ENCODE measurements at regions not wholly inside any gene's neighbourhood (a gene's known extent, or its start where the extent isn't known, plus 50 kb on each side); places are given as distances from the start of the nearest gene placed in this dataset.
"Not testable (repeated sequence)": the region's sequence is repeated elsewhere in the genome, so short reads cannot be mapped to it uniquely, and the experiment has no call there.

GRCh38 chr10:125228245-125228940 lies 68.0 kb upstream of the CTBP2 start:
- POLR2A ChIA-PET = interaction anchor here (0.6 kb wide), 1 partner anchor 149 kb away, joined by 3 read pairs; no protein-coding TSS in a partner anchor
- not testable (repeated sequence) for DNase-seq, H3K9me3 Mint-ChIP-seq, H3K27me3 Mint-ChIP-seq, H3K4me1 Mint-ChIP-seq, H3K36me3 Mint-ChIP-seq
- Mint-ChIP-seq H3K4me3 (peak overlapping the region in 1 of 10 donors; percentile 18), H3K27ac (peak overlapping the region in 1 of 10 donors; percentile 29)
- peak in 1 of 2 donors; percentile 45 for ATAC-seq

- H3K36me3 Mint-ChIP-seq = peaks cover 0 to 2% (median 0%) of the 10 kb centered on the region in 3 donors
- no peak for DNase-seq
- no peak for ATAC-seq
- H3K27ac Mint-ChIP-seq = peak overlapping the region in 2 of 10 donors; percentile 40 to 51
- H3K9me3 Mint-ChIP-seq = peaks cover 0 to 8% (median 4%) of the 10 kb centered on the region in 9 donors
- peaks cover 0 to 6% (median 3%) of the 10 kb centered on the region in 5 donors for H3K27me3 Mint-ChIP-seq
- POLR2A ChIA-PET = no interaction called here
- peaks cover 0 to 2% (median 0%) of the 10 kb centered on the region in 4 donors for H3K4me1 Mint-ChIP-seq
- peak overlapping the region in 3 of 10 donors; percentile 10 to 40 (median 24) for H3K4me3 Mint-ChIP-seq
Observed at GRCh38 chr10:125227546-125227945, 67.2 kb upstream of the CTBP2 start.

GRCh38 chr10:125226823-125227222 lies 66.5 kb upstream of the CTBP2 start:
- peaks cover 0 to 2% (median 0%) of the 10 kb centered on the region in 4 donors for H3K4me1 Mint-ChIP-seq
- ATAC-seq = no peak
- DNase-seq = no peak
- peaks cover 0 to 8% (median 4%) of the 10 kb centered on the region in 9 donors for H3K9me3 Mint-ChIP-seq
- peaks cover 2 to 10% (median 3%) of the 10 kb centered on the region in 5 donors for H3K27me3 Mint-ChIP-seq
- POLR2A ChIA-PET = no interaction called here
- peaks cover 0 to 2% (median 0%) of the 10 kb centered on the region in 3 donors for H3K36me3 Mint-ChIP-seq
- H3K4me3 Mint-ChIP-seq = peak overlapping the region in 1 of 10 donors; percentile 5
- no peak overlapping the region for H3K27ac Mint-ChIP-seq

GRCh38 chr10:125226005-125226404 lies 65.6 kb upstream of the CTBP2 start:
- DNase-seq (no peak), ATAC-seq (no peak)
- Mint-ChIP-seq H3K9me3 (peaks cover 0 to 8% (median 4%) of the 10 kb centered on the region in 9 donors), H3K4me1 (peaks cover 0 to 2% (median 0%) of the 10 kb centered on the region in 4 donors), H3K36me3 (peaks cover 0 to 2% (median 0%) of the 10 kb centered on the region in 3 donors), H3K27me3 (peaks cover 6 to 18% (median 9%) of the 10 kb centered on the region in 5 donors), H3K27ac (peak overlapping the region in 1 of 10 donors; percentile 43), H3K4me3 (no peak overlapping the region)
- POLR2A ChIA-PET = no interaction called here

GRCh38 chr10:125225051-125225450 lies 64.7 kb upstream of the CTBP2 start:
- no peak for DNase-seq
- H3K4me1 Mint-ChIP-seq = peaks cover 0 to 2% (median 0%) of the 10 kb centered on the region in 4 donors

GRCh38 chr10:125222515-125223308 lies 62.3 kb upstream of the CTBP2 start:
- no peak for DNase-seq
- no peak overlapping the region for H3K4me3 Mint-ChIP-seq
- no peak overlapping the region for H3K27ac Mint-ChIP-seq
- H3K27me3 Mint-ChIP-seq = peaks cover 6 to 50% (median 19%) of the 10 kb centered on the region in 5 donors
- H3K9me3 Mint-ChIP-seq = peaks cover 0 to 7% (median 0%) of the 10 kb centered on the region in 9 donors
- peaks cover 0 to 2% (median 0%) of the 10 kb centered on the region in 3 donors for H3K36me3 Mint-ChIP-seq
- POLR2A ChIA-PET = no interaction called here
- no peak for ATAC-seq
- peaks cover 0 to 3% (median 0%) of the 10 kb centered on the region in 4 donors for H3K4me1 Mint-ChIP-seq

More at GRCh38 chr10:125225051-125225450, 64.7 kb upstream of the CTBP2 start:
- peaks cover 0 to 8% (median 2%) of the 10 kb centered on the region in 9 donors for H3K9me3 Mint-ChIP-seq
- no peak for ATAC-seq
- no peak overlapping the region for H3K27ac Mint-ChIP-seq
- H3K36me3 Mint-ChIP-seq = peaks cover 0 to 2% (median 0%) of the 10 kb centered on the region in 3 donors
- H3K4me3 Mint-ChIP-seq = no peak overlapping the region
- peaks cover 6 to 28% (median 13%) of the 10 kb centered on the region in 5 donors for H3K27me3 Mint-ChIP-seq
- POLR2A ChIA-PET = no interaction called here

GRCh38 chr10:125221716-125222115 lies 61.4 kb upstream of the CTBP2 start:
- peaks cover 0 to 2% (median 0%) of the 10 kb centered on the region in 3 donors for H3K36me3 Mint-ChIP-seq
- H3K27ac Mint-ChIP-seq = no peak overlapping the region
- POLR2A ChIA-PET = no interaction called here
- ATAC-seq (no peak), DNase-seq (no peak)
- peaks cover 6 to 50% (median 19%) of the 10 kb centered on the region in 5 donors for H3K27me3 Mint-ChIP-seq
- no peak overlapping the region for H3K4me3 Mint-ChIP-seq
- H3K9me3 Mint-ChIP-seq = peaks cover 0 to 7% (median 0%) of the 10 kb centered on the region in 9 donors
- peaks cover 0 to 2% (median 0%) of the 10 kb centered on the region in 4 donors for H3K4me1 Mint-ChIP-seq

GRCh38 chr10:125219776-125220175 lies 59.4 kb upstream of the CTBP2 start:
- peaks cover 6 to 50% (median 21%) of the 10 kb centered on the region in 5 donors for H3K27me3 Mint-ChIP-seq
- H3K4me1 Mint-ChIP-seq = peaks cover 0 to 2% (median 0%) of the 10 kb centered on the region in 4 donors
- H3K9me3 Mint-ChIP-seq = peaks cover 0 to 5% (median 0%) of the 10 kb centered on the region in 9 donors
- POLR2A ChIA-PET = no interaction called here
- ATAC-seq (no peak), DNase-seq (no peak)
- H3K4me3 Mint-ChIP-seq = no peak overlapping the region
- H3K27ac Mint-ChIP-seq = no peak overlapping the region
- no peaks in the 10 kb centered on the region for H3K36me3 Mint-ChIP-seq

- ATAC-seq = no peak
- no peak for DNase-seq
- POLR2A ChIA-PET = no interaction called here
- Mint-ChIP-seq H3K36me3 (no peaks in the 10 kb centered on the region), H3K4me3 (no peak overlapping the region), H3K27ac (peak overlapping the region in 1 of 10 donors; percentile 47), H3K9me3 (peaks cover 0 to 3% (median 0%) of the 10 kb centered on the region in 9 donors), H3K27me3 (peaks cover 5 to 50% (median 20%) of the 10 kb centered on the region in 5 donors), H3K4me1 (peaks cover 0 to 2% (median 0%) of the 10 kb centered on the region in 4 donors)
Observed at GRCh38 chr10:125218967-125219366, 58.6 kb upstream of the CTBP2 start.

- no peak for ATAC-seq
- Mint-ChIP-seq H3K4me3 (no peak overlapping the region), H3K27me3 (peaks cover 5 to 52% (median 19%) of the 10 kb centered on the region in 5 donors), H3K27ac (no peak overlapping the region), H3K4me1 (peaks cover 0 to 2% (median 0%) of the 10 kb centered on the region in 4 donors), H3K9me3 (peaks cover 0 to 3% (median 0%) of the 10 kb centered on the region in 9 donors), H3K36me3 (no peaks in the 10 kb centered on the region)
- DNase-seq = no peak
- POLR2A ChIA-PET = no interaction called here
Observed at GRCh38 chr10:125217990-125218675, 57.8 kb upstream of the CTBP2 start.

GRCh38 chr10:125216861-125217260 lies 56.5 kb upstream of the CTBP2 start:
- ATAC-seq (no peak), DNase-seq (no peak)
- Mint-ChIP-seq H3K4me1 (peaks cover 0 to 2% (median 0%) of the 10 kb centered on the region in 4 donors), H3K4me3 (no peak overlapping the region), H3K9me3 (peaks cover 0 to 3% (median 0%) of the 10 kb centered on the region in 9 donors), H3K36me3 (no peaks in the 10 kb centered on the region), H3K27me3 (peaks cover 3 to 52% (median 18%) of the 10 kb centered on the region in 5 donors), H3K27ac (no peak overlapping the region)
- POLR2A ChIA-PET = no interaction called here

- H3K4me3 Mint-ChIP-seq = no peak overlapping the region
- no peak for DNase-seq
- H3K27me3 Mint-ChIP-seq = peaks cover 0 to 47% (median 14%) of the 10 kb centered on the region in 5 donors
Observed at GRCh38 chr10:125216309-125216708, 55.9 kb upstream of the CTBP2 start.

More at GRCh38 chr10:125216309-125216708, 55.9 kb upstream of the CTBP2 start:
- H3K27ac Mint-ChIP-seq = no peak overlapping the region
- peaks cover 0 to under 1% (median 0%) of the 10 kb centered on the region in 3 donors for H3K36me3 Mint-ChIP-seq
- POLR2A ChIA-PET = no interaction called here
- peaks cover 0 to 2% (median 0%) of the 10 kb centered on the region in 4 donors for H3K4me1 Mint-ChIP-seq
- H3K9me3 Mint-ChIP-seq = peaks cover 0 to 4% (median 0%) of the 10 kb centered on the region in 9 donors
- ATAC-seq = no peak

All from naive thymus-derived CD8-positive, alpha-beta T cell (primary cell).